ENCODE measurements at regions not wholly inside any gene's neighbourhood (a gene's known extent, or its start where the extent isn't known, plus 50 kb on each side); places are given as distances from the start of the nearest gene placed in this dataset.

- no peak for DNase-seq
- intact Hi-C loops (cut with DNase I), result no loop called here
- H3K27me3 ChIP-seq, result no peaks in the 10 kb centered on the region
- H3K4me1 ChIP-seq, result no peaks in the 10 kb centered on the region
- H3K9me3 ChIP-seq, result no peaks in the 10 kb centered on the region
- H3K36me3 ChIP-seq, result no peaks in the 10 kb centered on the region
- no peak overlapping the region for H3K27ac ChIP-seq
- H3K4me3 ChIP-seq, result no peak overlapping the region
- TF ChIP-seq, protein P1, sequence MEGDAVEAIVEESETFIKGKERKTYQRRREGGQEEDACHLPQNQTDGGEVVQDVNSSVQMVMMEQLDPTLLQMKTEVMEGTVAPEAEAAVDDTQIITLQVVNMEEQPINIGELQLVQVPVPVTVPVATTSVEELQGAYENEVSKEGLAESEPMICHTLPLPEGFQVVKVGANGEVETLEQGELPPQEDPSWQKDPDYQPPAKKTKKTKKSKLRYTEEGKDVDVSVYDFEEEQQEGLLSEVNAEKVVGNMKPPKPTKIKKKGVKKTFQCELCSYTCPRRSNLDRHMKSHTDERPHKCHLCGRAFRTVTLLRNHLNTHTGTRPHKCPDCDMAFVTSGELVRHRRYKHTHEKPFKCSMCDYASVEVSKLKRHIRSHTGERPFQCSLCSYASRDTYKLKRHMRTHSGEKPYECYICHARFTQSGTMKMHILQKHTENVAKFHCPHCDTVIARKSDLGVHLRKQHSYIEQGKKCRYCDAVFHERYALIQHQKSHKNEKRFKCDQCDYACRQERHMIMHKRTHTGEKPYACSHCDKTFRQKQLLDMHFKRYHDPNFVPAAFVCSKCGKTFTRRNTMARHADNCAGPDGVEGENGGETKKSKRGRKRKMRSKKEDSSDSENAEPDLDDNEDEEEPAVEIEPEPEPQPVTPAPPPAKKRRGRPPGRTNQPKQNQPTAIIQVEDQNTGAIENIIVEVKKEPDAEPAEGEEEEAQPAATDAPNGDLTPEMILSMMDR (IDR thresholded peaks at IDR 0.05), result no peak
- ATAC-seq, result no peak
Measured at GRCh38 chr4:176879380-176880116, 86.8 kb upstream of the VEGFC start.

DNA sequence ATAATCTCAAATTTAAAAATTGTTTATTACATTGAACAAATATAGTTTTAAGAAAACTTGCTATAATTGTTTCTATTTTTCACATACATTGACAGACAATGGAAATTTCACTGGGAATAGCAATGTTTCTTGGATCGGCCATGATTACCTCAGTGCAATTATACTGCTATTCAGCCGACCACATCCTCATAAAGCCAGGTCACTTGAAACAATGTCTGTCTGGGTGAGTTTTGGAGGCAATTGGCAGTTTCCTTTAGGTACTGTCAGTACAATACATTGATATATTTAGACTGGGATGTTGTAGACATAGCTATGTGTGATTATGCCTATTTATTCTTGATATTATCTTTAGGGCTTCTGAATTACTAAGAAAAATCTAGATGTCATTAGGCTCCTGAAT lies 89.5 kb upstream of the VEGFC start:
- H3K27ac ChIP-seq, result no peak overlapping the region
- intact Hi-C loops (cut with DNase I), result no loop called here
- DNase-seq (no peak), ATAC-seq (no peak)
- no peaks in the 10 kb centered on the region for H3K27me3 ChIP-seq
- no peaks in the 10 kb centered on the region for H3K9me3 ChIP-seq
- TF ChIP-seq, protein P1 (IDR thresholded peaks at IDR 0.05), result no peak
- no peaks in the 10 kb centered on the region for H3K4me1 ChIP-seq
- no peaks in the 10 kb centered on the region for H3K36me3 ChIP-seq
- H3K4me3 ChIP-seq, result no peak overlapping the region

DNA sequence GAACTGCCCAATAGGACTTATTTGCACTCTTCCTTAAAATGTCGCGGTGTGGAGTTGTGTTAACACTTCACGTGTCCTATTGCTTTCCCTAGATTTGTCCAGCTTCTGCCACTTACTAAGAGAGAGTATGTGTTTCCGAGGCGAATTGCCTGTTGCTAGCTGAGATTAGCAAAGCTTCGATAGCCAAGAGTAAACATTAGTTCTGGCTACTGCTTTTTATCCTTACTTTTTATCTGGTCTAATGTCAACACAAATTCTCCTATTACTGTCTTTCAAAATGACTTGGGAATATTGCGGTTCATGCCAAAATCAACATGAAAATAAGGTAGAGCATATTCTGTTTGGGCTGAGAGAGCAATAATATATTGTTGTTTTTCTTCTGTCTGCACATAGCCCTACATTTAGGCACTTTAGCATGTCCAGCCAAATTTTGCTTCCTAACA lies 90.4 kb upstream of the VEGFC start:
- no peaks in the 10 kb centered on the region for H3K9me3 ChIP-seq
- no peaks in the 10 kb centered on the region for H3K36me3 ChIP-seq
- TF ChIP-seq, protein P1 (IDR thresholded peaks at IDR 0.05), result no peak
- ATAC-seq, result no peak
- H3K27me3 ChIP-seq, result no peaks in the 10 kb centered on the region
- H3K27ac ChIP-seq, result no peak overlapping the region
- DNase-seq, result no peak
- intact Hi-C loops (cut with DNase I), result no loop called here
- H3K4me3 ChIP-seq, result no peak overlapping the region
- H3K4me1 ChIP-seq, result no peaks in the 10 kb centered on the region

- H3K27ac ChIP-seq, result no peak overlapping the region
- TF ChIP-seq, protein P1 (IDR thresholded peaks at IDR 0.05), result no peak
- H3K4me3 ChIP-seq, result no peak overlapping the region
- intact Hi-C loops (cut with DNase I), result no loop called here
- no peaks in the 10 kb centered on the region for H3K27me3 ChIP-seq
- H3K4me1 ChIP-seq, result no peaks in the 10 kb centered on the region
- DNase-seq (no peak), ATAC-seq (no peak)
- H3K36me3 ChIP-seq, result no peaks in the 10 kb centered on the region
- no peaks in the 10 kb centered on the region for H3K9me3 ChIP-seq
Measured at GRCh38 chr4:176883681-176884418, 91.1 kb upstream of the VEGFC start.

GRCh38 chr4:176885224-176885623 lies 92.5 kb upstream of the VEGFC start:
- intact Hi-C loops (cut with DNase I), result no loop called here
- H3K36me3 ChIP-seq, result no peaks in the 10 kb centered on the region
- no peak overlapping the region for H3K4me3 ChIP-seq
- no peak overlapping the region for H3K27ac ChIP-seq
- no peak for ATAC-seq
- no peaks in the 10 kb centered on the region for H3K27me3 ChIP-seq
- H3K4me1 ChIP-seq, result no peaks in the 10 kb centered on the region
- TF ChIP-seq, protein P1 (IDR thresholded peaks at IDR 0.05), result no peak
- no peaks in the 10 kb centered on the region for H3K9me3 ChIP-seq
- DNase-seq, result no peak

All from upper lobe of right lung (tissue), 1 donor.